Thoracic aorta (tissue), 2 donors: ENCODE measurements at regions not wholly inside any gene's neighbourhood (a gene's known extent, or its start where the extent isn't known, plus 50 kb on each side); places are given as distances from the start of the nearest gene placed in this dataset.

Experiments used
- ATAC-seq: fragments of 150-250 bp; one replicate; pipeline ENCODE4 v1.8.0; 2017; ENCODE audit warnings: low read depth; ENCODE audit not compliant: insufficient number of reproducible peaks, low FRiP score
- DNase-seq: peaks from one replicate; pipeline ENCODE4 v3.0.0-alpha.2; 2020; ENCODE audit warnings: low spot score
- H3K27ac ChIP-seq, 2 donors: fragments of 200-600 bp; sonication (generic); 1 replicate in 1 of 2; 2 replicates in 1 of 2; pipeline ENCODE4 v1.5.1; 2016; ENCODE audit warnings: mild to moderate bottlenecking in 2 of 2, moderate library complexity in 2 of 2
- H3K27me3 ChIP-seq: fragments of 200-600 bp; sonication (generic); replicated peaks from 2 replicates; pipeline ENCODE4 v1.6.0; 2016; ENCODE audit warnings: mild to moderate bottlenecking; ENCODE audit not compliant: insufficient read depth
- H3K36me3 ChIP-seq: fragments of 200-600 bp; sonication (generic); one replicate; pipeline ENCODE4 v1.5.1; 2016
- H3K4me1 ChIP-seq, 2 donors: fragments of 200-600 bp; sonication (generic); 1 replicate in 1 of 2; 2 replicates in 1 of 2; pipeline versions ENCODE4 v1.5.1 to v1.6.0; 2016; ENCODE audit warnings: low read depth in 2 of 2, mild to moderate bottlenecking in 1 of 2; ENCODE audit not compliant: control insufficient read depth in 1 of 2
- H3K4me3 ChIP-seq: fragments of 200-600 bp; sonication (generic); 2 replicates; pipeline ENCODE4 v1.5.1; 2016; ENCODE audit warnings: mild to moderate bottlenecking
- H3K9me3 ChIP-seq: fragments of 200-600 bp; sonication (generic); 2 replicates; pipeline ENCODE4 v1.5.1; 2016
- TF ChIP-seq, protein P1 (sequence below): fragments of 200-600 bp; sonication (generic); IDR thresholded peaks from one replicate; pipeline ENCODE4 v1.5.1; 2019; ENCODE audit warnings: antibody characterized with exemption

DNA sequence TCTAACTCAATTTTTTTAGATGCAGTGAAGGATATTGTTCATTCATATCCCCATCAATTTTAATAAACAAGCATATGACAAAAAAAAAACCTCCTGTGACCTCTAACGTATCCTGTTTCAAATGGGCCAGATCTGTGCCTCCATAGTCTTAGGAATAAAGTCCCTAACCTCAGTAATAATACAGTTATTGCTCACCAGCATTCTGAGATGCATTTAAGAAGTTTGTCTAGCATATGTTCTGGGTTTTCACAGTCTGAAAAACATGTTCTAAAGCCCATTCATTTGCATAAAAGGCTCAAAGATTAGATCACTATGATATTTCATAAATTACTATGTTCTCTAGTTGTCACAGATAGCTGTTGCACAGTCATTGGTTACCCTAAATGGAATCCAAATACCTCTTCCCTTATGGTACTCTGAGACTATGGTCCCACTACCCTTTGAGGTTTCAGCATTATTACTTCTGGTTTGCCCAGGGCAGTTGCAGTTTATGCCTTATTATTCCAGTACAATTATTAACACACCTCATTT lies 190.1 kb downstream of the ZIC4 start:
- Histone ChIP-seq H3K4me1 (no peaks in the 10 kb centered on the region), H3K27me3 (no peaks in the 10 kb centered on the region), H3K27ac (no peak overlapping the region), H3K4me3 (no peak overlapping the region), H3K9me3 (no peaks in the 10 kb centered on the region), H3K36me3 (no peaks in the 10 kb centered on the region)
- TF ChIP-seq, protein P1, sequence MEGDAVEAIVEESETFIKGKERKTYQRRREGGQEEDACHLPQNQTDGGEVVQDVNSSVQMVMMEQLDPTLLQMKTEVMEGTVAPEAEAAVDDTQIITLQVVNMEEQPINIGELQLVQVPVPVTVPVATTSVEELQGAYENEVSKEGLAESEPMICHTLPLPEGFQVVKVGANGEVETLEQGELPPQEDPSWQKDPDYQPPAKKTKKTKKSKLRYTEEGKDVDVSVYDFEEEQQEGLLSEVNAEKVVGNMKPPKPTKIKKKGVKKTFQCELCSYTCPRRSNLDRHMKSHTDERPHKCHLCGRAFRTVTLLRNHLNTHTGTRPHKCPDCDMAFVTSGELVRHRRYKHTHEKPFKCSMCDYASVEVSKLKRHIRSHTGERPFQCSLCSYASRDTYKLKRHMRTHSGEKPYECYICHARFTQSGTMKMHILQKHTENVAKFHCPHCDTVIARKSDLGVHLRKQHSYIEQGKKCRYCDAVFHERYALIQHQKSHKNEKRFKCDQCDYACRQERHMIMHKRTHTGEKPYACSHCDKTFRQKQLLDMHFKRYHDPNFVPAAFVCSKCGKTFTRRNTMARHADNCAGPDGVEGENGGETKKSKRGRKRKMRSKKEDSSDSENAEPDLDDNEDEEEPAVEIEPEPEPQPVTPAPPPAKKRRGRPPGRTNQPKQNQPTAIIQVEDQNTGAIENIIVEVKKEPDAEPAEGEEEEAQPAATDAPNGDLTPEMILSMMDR = no peak
- no peak for ATAC-seq
- DNase-seq = no peak

- Histone ChIP-seq H3K27me3 (no peaks in the 10 kb centered on the region), H3K36me3 (no peaks in the 10 kb centered on the region), H3K9me3 (no peaks in the 10 kb centered on the region), H3K27ac (no peak overlapping the region), H3K4me1 (no peaks in the 10 kb centered on the region), H3K4me3 (no peak overlapping the region)
- TF ChIP-seq, protein P1 = no peak
- DNase-seq (no peak), ATAC-seq (no peak)
Measured at GRCh38 chr3:147215660-147216059, 190.7 kb downstream of the ZIC4 start.

DNA sequence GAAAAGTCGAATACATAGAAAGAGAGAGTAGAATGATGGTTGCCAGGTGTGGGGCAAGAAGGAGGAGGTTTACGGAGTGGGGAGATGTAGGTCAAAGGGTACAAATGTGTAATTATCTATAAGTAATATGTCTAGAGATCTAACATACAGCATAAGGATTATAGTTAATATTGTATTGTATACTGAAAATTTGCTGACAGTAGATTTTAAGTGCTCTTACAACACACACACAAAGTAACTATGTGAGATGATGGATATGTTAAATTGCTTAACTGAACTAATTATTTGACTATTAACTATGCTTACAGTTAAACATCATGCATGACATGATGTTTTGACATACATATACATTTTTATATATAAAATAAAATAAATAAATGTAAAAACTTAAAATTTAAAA lies 192.7 kb downstream of the ZIC4 start:
- TF ChIP-seq, protein P1 = no peak
- no peak for ATAC-seq
- Histone ChIP-seq H3K27me3 (no peaks in the 10 kb centered on the region), H3K36me3 (no peaks in the 10 kb centered on the region), H3K9me3 (no peaks in the 10 kb centered on the region), H3K4me1 (no peaks in the 10 kb centered on the region), H3K27ac (no peak overlapping the region), H3K4me3 (no peak overlapping the region)
- DNase-seq = no peak

GRCh38 chr3:147210676-147211075 lies 195.7 kb downstream of the ZIC4 start:
- H3K27me3 ChIP-seq = no peaks in the 10 kb centered on the region
- no peak overlapping the region for H3K27ac ChIP-seq
- no peak overlapping the region for H3K4me3 ChIP-seq
- H3K4me1 ChIP-seq = no peaks in the 10 kb centered on the region
- no peaks in the 10 kb centered on the region for H3K9me3 ChIP-seq
- no peaks in the 10 kb centered on the region for H3K36me3 ChIP-seq
- DNase-seq = no peak
- no peak for ATAC-seq
- TF ChIP-seq, protein P1 = no peak

DNA sequence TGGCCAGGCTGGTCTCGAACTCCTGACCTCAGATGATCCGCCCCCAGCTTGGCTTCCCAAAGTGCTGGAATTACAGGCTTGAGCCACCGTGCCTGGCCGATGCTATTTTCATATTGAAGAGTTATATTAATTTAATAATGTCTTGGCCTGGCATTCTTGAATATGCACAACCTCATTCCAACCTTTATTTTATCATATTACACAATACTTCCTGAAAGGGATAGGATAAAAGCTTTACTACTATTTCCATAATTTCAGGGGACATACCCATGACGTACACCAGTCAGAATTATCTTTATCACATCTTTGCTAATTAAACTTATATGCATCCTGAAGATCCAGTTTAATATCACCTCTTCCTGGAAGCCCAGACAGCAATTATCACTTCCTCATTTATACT lies 205.3 kb downstream of the ZIC4 start:
- H3K4me3 ChIP-seq = no peak overlapping the region
- H3K36me3 ChIP-seq = no peaks in the 10 kb centered on the region
- TF ChIP-seq, protein P1 = no peak
- no peak for ATAC-seq
- no peak overlapping the region for H3K27ac ChIP-seq
- H3K9me3 ChIP-seq = no peaks in the 10 kb centered on the region
- H3K4me1 ChIP-seq = no peaks in the 10 kb centered on the region
- DNase-seq = no peak
- no peaks in the 10 kb centered on the region for H3K27me3 ChIP-seq
